GM19043 (cell line): ENCODE measurements at regions not wholly inside any gene's neighbourhood (a gene's known extent, or its start where the extent isn't known, plus 50 kb on each side); places are given as distances from the start of the nearest gene placed in this dataset.
"Not testable (repeated sequence)": the region's sequence is repeated elsewhere in the genome, so short reads cannot be mapped to it uniquely, and the experiment has no call there.

Experiments
- ATAC-seq: cut with Tn5 transposase; IDR thresholded peaks from one replicate; pipeline ENCODE4 v1.9.1; 2021; ENCODE audit warnings: low read depth; ENCODE audit not compliant: unreplicated experiment

DNA sequence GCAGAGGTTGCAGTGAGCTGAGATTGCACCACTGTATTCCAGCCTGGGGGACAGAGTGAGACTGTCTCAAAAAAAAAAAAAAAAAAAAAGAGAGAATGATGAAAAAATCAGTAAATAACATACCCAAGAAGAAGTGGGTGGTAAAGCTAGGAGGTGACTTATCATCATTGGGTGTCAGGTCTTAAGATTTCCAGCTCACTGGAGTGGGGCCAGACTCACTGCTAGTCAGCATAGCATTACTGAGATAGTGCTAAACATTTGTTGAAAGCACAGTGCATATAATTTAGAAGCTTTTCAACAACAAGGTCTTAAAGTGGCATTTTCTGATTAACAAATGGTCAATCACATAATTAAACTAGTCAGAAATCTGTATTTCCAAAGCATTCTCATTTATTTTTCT is 221.8 kb upstream of the GYPA start:
- no peak for ATAC-seq

DNA sequence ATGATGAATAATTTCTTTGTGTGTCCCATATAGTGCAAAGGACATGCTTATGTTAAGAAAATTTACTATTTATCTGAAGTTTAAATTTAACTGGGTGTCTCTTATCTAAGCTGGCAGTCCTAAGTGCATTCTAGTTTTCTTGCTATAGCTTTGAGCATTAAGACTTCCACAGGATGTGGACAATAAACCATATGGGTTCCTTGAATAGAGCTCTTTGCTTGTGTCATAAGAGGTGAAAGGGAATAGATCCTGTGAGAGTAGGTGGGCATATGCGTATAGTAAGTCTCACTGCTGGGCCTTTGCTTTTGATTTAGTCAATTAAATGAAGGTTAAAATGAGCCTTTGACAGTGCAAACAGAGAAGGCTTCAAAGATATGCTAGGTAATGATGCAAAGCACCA is 223.4 kb upstream of the GYPA start:
- no peak for ATAC-seq

DNA sequence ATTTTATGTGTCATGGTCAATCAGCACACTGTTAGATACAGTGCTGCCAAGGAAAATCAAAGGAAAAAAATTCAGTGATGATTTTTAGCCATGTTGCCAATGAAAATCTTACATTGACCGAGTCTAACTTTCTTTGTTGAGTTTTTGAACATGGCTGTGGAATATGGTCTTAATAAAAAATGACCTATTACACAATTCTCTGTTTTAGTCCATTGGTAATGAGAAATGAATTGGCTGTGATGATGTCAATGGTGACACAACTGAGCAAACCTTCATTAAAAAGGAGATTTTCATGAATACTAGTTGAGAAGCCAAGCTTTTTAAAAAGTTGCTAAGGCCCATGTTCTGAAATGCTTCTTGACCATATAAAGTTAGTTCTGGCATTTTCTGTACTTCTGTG is 225.9 kb upstream of the GYPA start:
- ATAC-seq: no peak

DNA sequence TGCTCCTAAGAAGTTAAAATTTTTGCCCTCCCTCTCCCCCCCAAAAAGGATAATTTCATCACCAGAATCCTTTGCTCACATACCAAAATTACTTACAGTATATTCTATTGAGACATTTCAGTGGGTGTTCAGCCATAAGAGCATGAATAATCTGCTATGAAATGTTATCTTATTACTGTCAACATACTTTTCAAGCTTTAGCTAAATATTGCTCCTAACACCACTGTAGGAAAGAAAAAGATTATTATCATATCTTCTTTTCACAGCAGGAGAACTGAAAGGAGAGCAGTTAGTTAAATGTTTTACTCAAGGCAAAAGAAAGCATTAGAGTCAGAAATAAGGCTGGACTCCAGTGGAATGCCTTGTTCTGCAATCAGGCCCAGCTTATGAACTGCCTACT is 231.0 kb upstream of the GYPA start:
- no peak for ATAC-seq

DNA sequence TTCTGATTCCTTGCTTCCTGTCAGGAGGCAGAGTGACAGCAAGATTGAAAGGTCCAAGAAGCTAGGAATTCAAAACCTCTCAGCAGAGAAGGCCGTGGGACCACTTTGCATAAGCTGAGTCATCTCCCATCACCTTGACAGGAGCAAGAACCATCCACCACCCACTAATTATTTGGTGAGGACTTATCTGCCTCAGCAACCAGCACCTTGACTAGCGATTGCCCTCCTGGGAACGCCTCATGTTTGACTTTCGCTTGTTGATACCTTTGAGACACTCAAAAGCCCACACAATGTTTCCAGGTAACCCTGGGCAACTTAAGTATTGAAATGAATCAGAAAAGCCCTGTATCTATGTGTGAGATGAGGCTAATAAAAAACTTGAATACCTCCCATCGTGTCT is 233.5 kb upstream of the GYPA start:
- peak; percentile 68 for ATAC-seq

DNA sequence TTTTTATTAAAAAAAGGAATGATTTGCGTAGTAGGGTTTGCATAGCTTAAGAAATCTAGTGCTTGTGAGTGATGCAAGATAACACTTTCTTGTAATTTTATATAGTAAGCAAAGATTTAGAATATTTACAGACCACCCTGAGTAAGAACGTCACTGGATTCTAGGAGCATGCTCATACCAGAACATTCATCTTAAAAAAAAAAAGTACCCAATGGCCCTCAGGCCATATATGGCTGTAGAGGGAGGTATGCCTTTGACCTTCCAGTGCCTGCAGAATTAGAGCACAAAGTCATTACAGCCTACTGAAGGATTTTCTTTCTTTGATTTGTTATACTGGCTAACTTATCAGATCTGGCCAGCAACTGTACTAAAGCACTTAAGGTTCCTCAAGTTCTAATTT is 236.3 kb upstream of the GYPA start:
- ATAC-seq: no peak

DNA sequence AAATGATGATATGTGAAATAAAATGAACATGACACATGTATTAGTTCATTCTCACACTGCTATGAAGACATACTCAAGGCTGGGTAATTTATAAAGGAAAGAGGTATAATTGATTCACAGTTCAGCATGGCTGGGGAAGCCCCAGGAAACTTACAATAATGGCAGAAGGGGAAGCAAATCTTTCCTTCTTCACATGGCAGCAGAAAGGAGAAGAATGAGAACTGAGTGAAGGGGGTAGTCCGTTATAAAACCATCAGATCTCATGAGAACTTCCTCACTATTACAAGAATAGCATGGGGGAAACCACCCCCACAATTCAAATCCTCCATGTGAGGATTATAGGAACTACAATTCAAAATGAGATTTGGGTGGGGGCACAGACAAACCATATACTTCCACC is 243.9 kb upstream of the GYPA start:
- ATAC-seq: no peak

DNA sequence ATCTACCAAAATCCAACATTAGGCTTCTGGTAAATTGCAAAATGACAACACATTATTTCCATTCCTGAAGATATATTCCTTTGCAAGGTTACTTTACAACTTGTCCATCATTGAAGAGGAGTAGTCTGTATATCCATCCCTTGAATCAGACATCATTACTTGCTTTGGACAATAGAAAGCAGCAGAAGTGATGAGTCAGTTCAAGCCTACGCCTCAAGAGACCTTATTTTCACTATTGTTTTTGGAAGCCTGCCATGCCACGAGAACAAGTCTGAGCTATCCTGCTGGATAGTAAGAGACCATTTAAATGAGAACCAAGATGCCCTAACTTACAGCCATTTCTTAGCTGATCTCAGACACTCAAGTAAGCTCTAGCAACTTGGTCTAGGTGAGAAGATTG is 246.0 kb upstream of the HHIP start:
- ATAC-seq: peak; percentile 45

DNA sequence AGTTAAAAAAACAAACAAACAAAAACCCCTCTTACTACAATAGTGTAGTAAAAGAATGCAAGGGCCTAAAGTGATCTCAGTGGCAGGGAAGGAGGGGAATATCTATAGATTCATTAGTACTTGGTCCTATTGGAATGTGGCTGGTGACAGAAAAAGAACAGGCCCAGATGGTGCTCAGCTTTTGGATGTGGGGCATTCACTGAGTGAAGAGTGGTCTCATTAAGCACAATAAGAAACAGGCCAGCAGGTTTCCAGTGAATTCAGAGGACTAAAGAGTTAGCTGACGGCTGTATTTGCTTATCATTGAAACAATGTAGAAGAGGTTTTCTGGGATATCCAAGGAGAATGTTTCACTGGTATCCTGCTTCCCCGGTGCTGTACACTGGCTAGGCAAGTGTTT is 243.8 kb upstream of the HHIP start:
- ATAC-seq: no peak

DNA sequence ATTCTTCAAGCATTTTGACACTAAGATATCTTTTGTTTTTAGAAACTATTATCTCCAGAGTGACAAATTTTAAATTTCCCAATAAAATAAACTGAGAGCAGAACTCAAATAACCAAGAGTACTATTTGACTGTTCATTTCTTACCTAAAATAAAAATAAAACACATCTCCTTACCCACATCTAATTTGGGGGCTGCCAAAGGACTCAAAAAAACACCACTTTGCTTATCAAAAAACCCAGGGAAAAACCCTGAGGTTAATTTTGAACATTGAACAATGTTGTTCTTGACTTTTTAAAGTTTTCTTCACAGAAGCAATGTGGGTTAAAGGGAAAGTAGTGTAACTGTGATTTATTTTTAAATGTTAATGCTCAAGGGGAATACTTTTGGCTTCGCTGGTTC is 243.0 kb upstream of the HHIP start:
- no peak for ATAC-seq

DNA sequence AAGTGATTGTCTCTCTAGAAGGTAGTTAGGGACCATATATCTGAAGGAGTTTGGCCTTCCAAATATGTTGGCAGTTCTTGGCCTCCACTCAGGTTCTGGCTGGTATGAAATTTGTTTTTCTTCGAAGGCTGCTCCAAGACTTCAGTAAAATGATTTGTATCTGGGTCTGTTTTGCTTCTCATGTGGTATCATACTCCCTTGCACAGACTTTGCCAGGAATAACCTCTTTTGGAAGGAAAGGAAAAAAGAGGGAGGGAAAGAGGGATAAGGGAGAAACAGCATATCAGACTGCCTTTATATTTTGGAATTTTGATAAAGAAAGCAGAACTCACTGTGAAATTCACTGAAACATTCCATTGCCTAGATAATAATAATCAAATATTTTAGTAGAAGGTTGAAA is 242.1 kb upstream of the HHIP start:
- no peak for ATAC-seq

DNA sequence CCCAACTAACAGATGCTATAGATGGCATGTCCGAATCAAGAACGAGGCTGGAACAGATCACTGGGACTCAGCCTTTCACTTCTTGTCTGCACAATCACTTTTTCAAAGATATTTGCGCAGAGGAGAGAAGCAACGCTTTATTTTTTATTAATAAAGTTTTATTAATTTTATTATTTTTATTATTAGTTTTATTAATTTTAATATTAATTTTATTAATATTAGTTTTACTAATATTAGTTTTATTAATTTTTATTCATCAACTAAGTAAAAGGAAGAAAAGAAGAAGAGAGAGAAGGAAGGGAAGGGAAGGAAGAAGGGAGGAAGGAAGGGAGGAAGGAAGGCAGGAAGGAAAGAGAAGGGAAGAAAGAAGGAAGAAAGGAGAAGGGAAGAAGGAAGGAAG is 236.4 kb upstream of the HHIP start:
- no peak for ATAC-seq

DNA sequence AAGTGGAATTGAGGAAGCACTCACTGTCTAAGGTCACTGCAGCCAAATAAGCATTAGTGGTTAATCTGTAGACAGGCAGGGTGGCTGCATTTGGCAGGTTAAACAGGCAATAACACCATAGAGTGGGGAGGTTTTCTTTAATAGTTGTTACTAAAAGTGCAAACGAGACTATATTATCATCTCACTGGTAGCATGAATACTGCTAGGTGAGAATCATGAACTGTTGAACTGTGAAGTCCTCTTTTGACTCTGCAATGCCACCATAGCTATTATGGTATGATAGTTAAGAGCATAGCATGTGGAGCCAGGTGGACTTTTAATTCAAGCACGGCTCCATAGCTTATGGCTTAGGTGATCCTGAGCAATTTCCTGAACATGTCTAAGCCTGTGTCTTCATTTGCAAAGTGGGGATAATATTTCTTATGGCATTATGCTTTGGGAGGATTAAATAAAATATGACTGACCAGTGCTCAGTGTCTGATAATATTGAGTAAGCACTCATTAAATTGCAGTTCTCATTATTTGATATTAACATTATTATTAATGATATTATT is 235.6 kb upstream of the HHIP start:
- no peak for ATAC-seq

DNA sequence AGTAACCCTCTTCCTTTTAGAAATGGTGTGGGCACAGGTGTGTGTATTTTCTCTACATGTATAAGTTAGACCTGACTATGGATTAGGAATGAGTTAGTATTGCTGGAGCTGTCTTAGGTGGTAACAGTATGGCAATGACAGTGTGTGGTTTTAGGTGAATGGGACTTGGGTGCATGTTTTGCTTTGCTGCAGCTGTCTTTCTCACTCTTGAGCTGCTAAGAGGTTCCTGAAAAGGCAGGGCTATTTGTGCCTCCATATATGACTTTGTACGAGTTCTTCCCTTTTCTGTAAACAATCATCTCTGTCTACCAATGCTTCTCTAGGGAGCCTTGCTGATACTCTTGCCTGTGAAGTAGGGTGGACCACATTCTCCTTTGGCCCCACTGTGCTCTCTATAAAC is 234.8 kb upstream of the HHIP start:
- ATAC-seq: no peak

DNA sequence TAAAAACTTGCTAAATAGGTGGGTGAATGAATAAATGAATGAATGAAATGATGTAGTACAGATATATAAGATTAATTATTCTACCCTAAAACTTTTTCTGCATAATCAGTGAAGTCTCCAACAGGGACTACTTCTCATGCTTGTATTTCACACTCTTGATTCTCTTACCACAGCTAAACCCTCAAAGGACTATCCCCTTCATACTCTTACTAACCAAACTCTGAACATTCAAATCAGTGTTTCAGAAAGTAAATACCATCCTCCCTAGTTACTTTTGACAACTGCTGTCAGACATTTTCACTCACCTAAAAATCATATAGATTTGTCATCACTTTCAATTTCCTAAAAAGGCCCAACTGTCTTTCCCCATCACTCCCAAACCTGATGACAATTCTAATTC is 234.3 kb upstream of the HHIP start:
- ATAC-seq: no peak

DNA sequence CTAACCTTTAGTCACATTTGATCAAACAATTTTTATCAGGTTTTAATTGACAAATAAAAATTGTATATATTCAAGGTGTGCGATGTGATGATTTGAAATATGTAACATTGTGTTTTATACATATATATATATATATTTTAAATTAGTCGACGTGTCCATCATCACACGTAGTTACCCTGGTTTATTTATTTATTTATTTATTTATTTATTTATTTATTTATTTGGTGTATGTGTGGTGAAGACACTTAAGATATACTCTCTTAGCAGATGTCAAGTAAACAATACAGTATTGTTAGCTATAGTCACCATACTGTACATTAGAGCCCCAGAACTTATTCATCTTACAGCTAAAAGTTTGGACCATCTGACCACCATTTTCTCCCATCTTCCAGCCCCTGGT is 224.9 kb upstream of the HHIP start:
- ATAC-seq: no peak

DNA sequence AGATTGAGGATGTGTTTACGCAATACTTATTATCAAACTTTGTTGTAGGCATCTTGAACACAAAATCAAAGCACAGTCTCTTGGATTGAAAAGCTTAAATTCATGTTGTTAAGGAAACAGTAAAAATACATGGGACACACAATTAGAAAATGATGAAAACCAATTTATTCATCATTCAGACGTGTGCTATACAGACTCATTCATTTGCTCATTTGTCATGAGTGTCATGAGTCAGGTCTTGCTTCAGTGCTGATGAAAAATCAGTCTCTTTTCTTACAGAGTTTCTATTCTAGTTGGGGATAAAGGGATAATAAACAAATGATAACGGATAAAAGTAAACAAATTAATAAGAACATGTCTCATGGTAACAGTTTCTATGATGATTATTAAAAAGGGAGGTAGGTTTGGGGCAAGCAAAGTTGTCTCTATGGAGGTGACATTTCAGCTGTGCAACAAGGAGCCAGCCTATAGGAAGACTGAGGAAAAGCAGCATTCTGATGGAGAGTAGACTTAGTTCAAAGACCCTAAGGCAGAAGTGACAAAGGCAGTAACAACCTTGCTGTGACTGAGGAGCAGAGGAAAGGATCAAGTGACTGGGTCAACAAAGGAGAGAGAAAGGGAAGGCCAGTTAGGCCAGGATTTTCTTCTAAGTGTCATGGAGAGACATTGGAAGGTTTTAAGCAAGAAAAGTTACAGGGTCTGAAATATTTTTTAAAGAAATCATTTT is 224.0 kb upstream of the HHIP start:
- no peak for ATAC-seq

DNA sequence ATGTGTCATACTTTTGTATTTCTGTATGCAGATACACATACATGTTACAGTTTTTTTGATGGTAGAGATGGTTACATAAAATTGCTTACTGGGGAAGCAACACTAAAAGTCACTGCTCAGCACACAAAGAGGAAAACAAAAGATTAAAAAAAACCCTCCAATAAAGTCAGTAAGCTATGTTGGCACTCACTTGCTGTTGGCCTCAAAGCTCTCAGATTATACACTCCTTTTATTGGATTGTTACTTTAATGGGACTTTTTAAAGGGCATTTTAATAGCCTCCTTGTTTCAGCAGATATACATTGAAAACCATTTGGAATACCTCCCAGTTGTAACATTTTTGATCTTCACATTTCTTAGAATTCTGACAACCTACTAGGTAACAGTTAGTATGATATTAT is 222.0 kb upstream of the HHIP start:
- no peak for ATAC-seq

DNA sequence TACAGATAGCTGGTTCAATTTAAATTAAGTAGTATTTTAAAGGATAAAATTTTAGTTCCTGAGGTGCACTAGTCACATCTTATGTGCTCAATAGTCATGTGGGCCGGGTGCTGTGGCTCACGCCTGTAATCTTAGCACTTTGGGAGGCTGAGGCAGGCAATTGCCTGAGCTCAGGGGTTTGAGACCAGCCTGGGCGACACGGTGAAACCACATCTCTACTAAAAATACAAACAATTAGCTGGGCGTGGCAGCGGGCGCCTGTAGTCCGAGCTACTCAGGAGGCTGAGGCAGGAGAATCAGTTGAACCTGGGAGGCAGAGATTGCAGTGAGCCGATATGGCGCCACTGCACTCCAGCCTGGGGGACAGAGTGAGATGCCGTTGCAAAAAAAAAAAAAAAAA is 219.9 kb upstream of the HHIP start:
- ATAC-seq: not testable (repeated sequence)

DNA sequence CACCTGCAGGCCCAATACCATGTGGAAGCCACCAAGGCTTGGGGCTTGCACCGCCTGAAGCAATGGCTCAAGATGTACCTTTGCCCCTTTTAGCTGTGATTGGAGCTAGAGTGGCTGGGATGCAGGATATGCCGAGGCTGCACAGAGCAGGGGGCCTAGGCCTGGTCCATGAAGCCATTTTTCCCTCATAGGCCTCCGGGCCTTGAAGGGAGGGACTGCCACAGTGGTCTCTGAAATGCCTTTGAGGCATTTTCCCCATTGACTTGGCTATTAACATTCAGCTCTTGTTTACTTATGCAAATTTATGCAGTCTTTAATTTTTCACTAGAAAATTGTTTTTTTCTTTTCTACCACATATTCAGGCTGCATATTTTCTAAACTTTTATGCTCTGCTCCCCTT is 203.2 kb upstream of the HHIP start:
- no peak for ATAC-seq

DNA sequence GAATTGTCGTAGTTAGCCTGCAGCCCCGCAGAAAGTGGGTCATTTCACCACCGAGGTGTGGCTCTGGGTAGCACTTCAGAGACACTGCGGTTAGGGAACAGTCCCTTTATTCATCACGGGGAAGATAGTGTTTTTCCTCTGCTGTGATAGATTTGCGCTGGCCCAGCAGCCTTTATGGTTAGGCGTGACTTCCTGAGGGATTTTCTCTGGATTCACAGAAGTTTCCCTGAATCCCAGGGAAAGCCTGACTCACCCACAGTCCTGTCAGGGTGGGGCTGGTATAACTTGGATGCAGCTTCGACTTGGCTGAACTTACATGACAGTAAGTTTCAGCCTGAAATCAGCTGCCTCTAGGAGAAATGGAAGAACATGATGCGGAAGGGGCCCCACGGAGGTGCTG is 196.3 kb upstream of the HHIP start:
- no peak for ATAC-seq

DNA sequence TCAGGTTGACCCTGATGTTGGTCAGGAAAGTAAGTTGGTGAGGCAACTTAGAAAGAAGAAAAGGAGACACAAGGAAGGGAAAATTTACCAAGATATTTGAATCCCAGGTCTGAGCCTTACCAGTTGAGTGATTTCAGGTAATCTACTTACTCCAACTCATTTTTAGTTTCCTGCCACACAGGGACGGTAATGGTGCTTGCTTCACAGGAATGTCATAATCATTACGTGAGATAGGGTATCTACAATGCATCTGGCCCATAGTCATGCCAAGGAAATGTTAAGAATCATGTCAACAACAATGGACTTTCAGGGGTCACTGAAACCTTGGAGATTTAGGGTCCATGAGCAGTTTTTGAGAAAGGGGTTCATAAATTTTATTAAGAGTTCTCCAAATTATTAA is 195.4 kb upstream of the HHIP start:
- ATAC-seq: no peak
